HG03025 (cell line): ENCODE measurements at regions not wholly inside any gene's neighbourhood (a gene's known extent, or its start where the extent isn't known, plus 50 kb on each side); places are given as distances from the start of the nearest gene placed in this dataset.

Experiments
- ATAC-seq: cut with Tn5 transposase; IDR thresholded peaks from one replicate; pipeline ENCODE4 v1.9.1; 2021; ENCODE audit warnings: mild to moderate bottlenecking, moderate library complexity; ENCODE audit not compliant: unreplicated experiment, low FRiP score

DNA sequence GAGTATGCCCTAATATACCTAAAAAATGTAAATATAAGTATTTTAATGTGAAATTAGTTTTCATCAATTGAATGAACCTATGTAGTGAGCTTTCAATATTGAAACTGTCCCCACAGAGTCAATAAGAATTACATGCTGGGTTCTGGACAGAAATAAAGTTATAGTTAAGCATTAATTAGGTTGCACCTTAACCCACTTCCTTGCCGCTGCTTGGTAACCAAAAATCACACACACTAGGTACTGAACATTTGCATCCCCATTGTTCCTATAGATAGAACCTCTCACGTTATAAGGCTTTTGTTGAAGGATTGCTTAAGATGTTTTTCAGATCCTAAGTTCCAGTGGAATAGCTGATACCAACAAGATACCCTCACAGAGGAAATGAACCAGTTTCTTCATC, 237.1 kb upstream of the OPRM1 start:
- ATAC-seq, result no peak

DNA sequence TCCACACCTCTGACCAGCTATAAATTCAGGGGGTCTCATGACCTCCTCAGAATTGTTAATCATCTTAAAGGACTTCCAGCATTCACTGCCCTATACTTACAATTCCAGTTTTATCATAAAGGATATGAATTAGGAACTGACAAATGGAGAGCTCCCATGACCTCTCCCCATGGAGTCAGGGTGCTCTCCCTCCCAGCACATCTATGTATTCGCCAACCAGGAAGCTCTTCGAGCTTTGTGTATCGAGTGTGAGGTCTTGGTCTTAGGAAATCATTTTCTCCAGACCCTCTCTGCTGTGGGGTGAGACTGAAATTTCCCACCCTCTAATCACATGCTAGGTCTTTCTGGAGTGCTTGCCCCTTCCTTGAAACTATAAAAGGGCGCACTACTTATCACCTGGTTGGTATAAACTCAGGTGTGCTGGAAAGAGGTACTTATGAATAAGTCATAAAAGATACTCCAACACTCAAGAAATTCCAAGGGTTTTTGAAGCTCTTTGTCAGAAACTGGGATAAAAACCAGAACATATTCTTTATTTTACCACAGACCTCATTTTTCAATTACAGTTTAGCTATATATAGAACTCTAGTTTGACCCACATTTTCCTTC, 238.4 kb upstream of the OPRM1 start:
- no peak for ATAC-seq

DNA sequence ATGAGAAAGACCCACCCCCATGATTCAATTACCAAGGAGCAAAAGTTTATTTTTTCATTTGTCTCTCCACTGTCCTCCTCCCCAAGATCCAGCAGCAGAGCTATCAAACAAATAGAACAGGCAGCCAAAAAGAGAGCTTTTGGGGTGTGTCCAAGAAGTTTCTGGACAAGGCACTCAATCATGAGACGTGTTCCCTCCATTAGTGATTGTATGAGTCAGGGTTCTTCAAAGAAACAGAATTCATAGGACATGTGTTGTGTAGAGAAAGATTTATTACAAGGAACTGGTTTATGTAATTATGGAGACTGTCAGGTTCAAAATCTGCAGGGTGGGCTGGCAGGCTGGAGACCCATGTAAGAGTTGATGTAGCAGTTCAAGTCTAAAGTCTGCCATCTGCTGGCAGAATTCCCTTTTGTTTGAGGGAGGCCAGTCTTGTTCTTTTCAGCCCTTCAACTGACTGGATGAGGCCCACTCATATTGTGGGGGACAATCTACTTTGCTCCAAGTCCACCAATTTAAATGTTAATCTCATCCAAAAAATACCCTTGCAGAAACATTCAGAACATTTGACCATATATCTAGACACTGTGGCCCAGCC, 248.1 kb upstream of the OPRM1 start:
- no peak for ATAC-seq

DNA sequence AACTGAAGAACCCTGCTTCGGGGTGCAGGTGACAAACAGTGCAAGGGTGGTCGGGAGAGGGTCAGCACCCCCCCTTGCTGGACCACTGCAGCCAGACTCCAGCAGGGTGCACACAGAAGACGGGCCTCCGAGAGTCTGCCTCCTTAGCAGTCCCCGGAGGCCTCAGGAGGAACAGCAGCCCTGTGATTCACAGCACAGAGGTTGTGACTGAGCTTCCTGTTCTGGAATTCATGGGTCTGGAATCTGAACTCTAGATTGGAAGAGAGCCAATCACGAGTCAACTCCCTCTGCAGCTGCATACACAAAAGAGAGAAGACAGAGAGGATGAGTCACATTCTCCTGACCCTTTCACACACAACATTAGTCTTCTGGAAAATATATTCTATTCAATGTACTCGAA, 249.0 kb upstream of the OPRM1 start:
- no peak for ATAC-seq

DNA sequence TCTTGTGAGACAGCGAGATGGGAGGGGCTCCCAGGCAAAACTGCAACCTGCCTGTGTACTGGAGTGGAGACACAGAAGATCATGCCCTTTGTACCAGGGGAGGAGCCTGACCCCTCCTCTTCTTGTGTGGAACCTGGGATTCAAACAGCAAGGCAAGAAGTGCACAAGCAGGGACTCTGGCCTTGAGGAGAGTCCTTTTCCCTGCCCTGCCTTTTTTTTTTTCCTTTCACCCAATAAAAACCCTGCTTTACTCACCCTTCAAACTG, 251.8 kb upstream of the OPRM1 start:
- no peak for ATAC-seq

DNA sequence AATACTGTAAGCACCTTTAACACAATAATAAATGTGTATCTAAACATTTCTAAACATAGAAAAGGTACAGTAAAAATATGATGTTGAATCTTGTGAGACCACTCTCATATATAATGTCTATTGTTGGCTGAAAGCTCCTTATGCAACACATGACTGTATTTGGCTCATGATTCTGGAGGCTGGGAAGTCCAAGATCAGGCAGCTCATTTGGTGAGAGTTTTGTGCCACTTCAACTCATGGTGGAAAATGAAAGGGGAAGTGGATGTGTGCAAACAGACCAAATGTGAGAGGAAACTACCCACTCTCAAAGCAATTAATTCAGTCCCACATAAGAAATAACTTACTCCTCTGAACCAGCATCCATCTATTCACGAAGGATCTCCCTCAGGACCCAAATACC, 257.7 kb upstream of the OPRM1 start:
- no peak for ATAC-seq

DNA sequence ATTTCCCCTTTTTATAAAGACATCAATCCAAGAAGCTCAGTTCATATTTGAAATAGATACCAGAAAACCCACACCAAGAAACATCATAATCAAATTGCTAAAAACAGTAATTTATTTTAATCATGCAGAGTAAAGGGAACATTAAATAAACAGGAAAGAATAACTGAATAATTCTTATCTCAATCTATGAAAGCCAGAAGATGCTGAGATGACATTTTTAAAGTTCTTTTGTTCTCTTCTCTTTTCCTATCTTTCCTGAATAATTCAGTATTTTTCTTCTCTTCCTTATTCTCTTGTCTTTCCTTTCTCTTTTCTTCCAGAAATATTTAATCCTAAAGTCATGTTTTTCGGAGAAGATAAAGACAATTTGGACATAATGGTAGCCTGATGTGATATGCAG, 259.0 kb upstream of the OPRM1 start:
- ATAC-seq, result no peak

DNA sequence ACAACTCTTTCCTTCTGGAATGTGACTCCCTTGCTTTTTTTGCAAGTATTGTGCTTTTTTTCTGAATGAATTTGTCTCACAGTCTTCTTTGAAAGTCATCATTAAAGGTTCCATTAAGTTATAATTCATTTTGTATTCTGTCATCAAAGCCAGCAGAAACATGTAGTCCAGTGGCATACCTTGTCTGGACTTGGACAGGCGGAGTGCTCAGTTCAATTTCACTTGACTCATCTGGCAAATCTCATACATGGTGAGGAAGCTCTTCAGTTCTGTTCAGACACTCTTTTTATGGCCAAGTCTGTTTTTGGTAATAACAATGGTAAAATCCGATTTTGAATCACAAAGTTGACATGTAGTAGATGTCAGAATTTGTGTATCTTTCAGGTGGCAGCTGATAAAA, 260.8 kb upstream of the OPRM1 start:
- no peak for ATAC-seq

DNA sequence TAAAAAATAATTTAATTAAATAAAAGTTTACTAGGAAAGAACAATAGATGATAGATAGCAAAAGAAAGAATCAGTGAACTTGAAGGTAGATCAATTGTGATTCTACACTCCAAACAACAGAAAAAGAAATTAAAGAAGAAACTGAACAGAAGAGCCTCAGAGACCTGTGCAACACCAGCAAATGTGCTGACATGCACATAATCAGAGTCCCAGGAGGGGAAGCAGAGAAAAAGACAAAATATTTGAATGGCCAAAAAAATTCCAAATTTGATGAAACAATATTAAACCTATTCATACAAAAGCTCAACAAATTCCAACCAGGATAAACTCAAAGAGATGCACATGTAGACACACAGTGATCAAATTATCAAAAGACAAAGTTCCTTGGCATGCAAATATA, 267.5 kb upstream of the OPRM1 start:
- ATAC-seq, result no peak

DNA sequence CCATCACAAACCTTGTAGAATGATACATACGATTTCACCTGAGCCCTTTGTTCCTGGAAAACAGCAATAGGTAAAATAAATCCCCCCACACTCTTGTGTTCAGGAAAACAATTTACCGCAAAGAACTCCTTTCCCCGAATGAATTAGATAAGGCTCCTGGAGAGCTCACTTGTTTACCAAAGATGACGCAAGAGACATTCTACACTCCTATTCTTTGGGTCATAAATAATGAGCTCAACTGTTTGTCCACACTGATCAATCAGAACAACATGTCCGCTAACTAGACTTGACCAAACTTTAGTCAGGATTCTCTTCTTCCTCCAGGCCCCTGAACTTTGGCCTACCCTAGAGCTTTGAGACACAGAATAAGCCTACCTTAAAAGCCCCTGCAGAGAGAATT, 271.9 kb upstream of the OPRM1 start:
- no peak for ATAC-seq

DNA sequence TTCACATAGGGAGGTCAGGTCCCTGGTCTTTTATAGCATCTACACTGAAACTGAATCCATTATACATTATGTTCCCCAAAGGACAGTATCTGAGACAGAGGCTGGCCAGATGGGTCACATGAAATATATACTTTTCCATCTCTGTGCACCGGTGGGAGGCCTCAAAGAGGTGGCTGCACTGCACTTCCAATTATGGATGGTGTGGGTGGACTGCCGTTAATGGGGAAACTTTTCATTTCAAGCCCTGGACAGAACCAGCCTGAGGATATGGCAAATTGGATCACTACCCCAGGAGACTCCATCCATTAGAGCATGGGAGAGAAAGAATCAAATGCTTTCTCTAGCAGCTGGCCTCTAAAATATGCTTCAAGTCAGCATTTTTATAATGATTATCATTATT, 280.5 kb upstream of the OPRM1 start:
- ATAC-seq, result no peak

DNA sequence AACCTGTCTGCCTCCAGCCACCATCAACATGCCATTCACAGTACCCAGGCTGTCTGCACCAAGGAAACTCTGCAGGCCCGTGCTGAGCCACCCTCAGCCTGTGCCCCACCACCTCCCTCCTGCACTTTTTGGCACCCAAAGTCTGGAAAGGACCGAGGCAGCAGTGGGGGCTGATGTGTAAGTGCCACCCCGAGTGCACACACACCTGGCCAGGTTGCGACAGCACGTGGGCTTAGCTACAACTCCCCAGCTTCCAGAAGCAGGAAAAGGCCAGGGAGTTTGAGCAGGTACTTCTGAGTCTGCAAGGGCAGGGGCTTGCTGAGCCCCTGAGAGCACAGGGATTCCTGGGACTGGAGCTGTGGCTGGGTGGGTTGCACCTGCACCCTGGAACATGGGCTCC, 303.3 kb upstream of the OPRM1 start:
- ATAC-seq, result no peak

DNA sequence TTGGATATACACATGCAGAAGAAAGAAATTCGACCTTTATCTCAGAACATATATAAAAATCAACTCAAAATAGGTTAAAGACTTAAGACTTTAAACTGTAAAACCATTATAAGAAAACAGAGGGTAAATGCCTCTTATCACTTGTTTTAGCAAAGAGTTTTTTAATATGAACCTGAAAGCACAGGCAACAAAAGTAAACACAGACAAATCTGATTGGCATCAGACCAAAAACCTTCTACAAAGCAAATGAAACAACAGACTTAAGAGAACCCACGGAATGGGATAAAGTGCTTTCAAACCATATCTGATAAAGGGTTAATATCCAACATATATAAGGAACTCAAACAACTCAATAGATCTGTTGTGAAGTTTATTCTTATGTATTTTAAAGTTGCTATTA, 309.9 kb upstream of the OPRM1 start:
- ATAC-seq, result no peak

DNA sequence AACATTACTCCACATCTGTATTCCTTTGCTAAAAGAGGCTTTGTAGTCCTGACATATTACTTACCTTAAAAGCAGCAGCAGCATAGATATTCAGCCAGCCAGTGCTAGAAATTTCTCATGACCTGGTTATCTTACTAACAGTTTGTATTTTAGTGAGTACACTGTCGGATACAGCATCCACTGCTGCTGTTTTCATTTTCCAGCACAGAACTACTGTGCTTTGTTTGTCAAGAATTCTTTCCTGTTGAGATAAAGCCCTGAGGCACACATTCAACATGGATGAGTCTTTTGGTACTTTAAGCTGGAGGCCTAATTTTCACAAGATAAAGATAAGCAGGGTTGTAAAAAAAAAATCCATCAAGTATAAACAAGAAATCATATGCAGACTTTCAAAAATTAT, 311.2 kb upstream of the OPRM1 start:
- ATAC-seq, result no peak

DNA sequence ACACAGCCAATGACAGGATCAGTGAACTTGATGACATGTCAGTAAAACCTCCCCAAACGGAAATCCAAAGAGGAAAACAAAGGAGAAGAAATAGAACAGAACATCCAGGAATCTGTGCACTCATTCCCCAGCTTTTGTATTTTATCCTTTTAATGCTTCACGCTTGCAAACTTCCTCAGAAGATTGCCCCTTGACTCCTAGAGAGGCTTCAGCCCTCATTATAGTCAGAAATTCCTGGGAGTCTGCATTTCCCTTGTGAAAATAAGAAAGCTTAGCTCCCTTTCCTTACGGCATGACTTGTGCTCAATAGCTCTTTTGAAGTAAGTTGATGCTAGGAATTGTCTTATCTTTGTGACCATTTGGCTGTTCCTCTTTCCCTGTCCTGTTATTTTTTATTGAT, 313.6 kb upstream of the OPRM1 start:
- no peak for ATAC-seq

DNA sequence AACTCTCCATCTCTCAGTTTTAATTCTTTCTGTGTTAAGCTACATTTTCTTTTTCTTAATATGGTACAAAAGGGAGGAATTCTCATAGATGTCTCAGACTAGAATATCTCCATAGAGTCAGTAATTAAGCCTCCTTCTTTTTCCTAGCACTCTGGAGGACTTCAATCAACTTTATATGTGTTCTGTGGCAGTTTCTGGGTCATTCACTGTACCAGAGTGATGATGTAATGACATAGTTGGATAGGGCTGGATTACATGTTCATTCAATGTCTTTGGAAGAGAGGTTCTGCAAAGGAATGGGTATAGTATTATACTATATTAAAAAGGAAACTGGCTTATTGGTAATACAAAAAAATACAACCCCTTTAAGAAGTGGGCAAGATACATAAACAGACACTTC, 318.3 kb upstream of the OPRM1 start:
- ATAC-seq, result no peak

DNA sequence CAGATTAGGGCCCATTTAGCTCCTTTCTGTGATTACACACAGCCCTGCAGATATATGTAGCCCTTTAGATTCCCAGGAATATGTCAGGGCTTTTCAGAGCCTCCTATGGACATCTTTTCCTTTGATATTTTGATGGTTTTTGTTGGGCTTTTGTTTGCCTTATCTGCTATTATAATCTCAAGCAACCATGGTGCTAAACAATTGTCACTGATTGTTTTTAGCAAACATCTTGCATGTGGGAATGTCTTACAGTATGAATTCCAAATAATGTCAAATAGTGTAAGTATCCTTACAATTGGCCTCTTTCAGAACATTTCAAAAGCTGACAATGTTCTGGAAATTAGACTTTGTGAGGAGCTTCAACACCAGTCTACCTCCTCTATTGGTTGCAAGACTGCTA, 333.6 kb upstream of the OPRM1 start:
- no peak for ATAC-seq

DNA sequence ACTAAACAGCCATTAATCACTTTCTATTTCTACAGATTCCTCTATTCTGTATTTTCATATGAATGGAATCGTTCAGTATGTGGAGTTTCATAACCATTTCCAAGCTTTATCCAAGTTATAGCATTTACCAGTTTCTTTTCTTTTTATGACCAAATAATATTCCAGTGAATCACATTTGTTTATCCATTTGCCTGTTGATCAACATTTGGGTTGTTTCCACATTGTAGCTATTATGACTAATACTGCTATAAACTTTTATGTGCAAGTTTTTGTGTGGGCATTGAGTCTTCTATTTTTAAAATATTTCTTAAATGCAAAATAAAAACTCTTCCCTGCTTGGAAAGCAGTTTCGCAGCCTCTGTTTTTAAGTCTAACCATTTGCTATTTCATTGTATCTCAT, 336.4 kb upstream of the OPRM1 start:
- no peak for ATAC-seq

DNA sequence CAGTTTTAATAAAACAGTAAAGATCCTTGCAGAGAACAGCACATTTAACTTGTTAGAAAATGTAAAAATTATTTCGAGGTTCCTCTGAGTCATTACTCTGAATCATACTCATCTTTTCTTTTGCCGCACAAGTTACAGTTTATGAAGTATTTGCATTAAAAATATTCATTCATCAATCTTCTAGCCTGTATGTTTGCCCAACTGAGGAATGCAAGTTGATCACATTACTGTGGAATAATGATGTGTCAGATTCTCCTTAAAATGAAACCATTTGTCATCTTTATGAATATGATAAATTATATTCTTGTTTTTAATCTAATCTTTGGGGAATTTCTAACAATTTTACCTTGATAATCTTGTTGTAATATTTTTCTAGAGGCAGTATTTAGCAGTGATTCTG, 340.4 kb upstream of the OPRM1 start:
- ATAC-seq, result no peak

DNA sequence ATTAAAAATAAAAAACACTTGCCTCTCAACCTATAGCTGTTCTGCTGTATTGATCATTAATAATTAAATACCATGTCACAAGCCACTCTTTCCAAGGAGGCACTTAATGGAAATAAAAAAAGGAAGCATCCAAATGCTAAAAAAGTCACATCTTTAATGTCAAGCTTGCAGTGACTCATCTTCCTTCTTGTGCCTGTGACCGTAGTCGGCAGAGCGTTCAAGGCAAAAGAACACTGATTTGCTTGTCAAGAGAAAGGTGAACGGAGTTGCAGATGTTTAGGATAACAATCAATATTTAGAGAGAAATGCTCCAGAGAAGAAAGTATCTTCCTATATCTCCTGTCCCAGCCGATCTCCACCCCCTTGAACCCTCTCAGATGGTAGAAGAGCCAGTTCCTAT, 341.0 kb upstream of the OPRM1 start:
- no peak for ATAC-seq

DNA sequence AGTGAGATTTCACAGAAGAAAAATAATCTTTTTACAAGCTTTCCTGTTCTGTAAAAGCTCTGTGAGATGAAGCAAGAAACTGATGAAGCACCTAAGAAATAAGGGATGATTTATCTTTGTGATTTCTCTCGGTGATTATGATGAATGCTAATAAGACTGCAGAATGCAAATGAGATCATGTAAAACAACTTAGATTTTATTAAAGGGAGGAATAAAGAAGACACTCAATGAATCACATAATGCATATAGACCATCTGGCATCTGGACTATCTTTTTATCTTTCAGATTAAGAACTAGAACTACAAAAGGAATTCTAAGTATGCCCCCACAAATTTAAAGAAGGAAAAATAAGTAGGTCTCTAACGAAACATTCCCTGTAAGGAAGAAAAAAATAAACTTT, 361.5 kb upstream of the OPRM1 start:
- ATAC-seq, result no peak

DNA sequence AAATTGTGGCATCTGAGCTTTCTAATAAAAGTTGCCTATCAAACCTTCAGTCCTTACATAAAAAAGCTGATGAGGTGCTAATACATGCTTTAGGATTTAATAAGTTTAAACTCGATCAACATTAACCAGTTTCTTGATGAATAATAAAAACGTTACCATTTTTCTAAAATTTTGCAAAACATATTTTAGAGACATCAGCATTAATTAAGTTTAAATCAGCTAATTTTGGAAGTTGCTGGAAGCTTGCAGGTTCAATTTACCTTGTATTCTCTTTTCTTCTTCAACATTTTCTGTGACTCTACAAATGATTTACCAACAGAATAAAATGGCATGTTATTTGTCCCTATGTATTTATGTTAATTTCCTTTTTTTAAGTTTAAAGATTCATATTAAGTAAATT, 365.3 kb upstream of the OPRM1 start:
- ATAC-seq, result no peak

DNA sequence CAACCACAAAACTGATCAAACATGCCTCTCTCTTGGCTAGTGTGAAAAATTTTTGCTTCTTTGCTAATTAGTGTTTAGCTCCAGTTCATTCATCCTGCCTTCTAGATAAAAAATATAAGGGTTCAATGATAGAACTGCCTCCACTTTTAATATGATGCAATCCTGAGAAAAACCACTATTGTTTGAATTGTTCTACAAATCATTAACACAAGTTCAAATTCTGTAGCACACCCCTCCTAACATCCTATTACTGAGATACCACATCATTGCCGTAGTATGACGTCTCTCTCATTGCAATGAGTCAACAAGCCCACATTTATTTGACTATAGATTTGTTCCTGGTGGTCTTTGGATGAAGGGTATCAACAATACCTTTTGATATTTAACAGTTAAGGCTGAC, 365.8 kb upstream of the OPRM1 start:
- ATAC-seq, result no peak
